ENCODE measurements at regions not wholly inside any gene's neighbourhood (a gene's known extent, or its start where the extent isn't known, plus 50 kb on each side); places are given as distances from the start of the nearest gene placed in this dataset.

DNA sequence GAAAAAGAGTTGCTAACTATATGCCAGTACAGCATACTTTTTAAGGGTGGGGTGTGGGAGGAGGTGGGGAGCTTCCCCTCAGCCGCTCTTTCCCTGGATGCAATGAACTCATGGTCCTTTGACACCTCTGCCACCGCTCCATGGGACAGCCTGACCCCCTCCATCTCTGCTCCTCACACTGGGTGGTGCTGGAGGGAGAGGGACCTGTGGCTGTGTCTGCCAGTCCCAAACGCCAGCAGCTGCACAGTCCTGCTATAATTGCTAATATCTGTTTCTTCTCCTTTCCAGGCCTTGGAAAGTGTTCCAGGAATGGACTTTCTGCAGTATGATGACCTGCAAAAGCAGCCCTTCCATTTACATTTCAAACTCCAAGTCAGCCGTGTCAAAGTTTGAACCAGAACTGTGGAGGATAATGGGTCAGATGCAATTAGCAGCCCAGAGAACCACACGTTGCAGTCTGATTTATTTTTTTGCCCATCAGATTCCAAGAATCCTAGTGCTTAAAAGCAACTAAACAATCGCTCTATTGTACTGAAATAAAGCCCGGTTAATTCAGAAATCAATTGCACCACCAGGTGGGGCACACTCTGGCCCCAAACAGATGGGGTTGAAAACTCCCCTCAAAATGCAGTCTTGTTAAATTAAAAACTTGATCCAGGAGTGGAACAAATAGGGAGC, 160.7 kb upstream of the LMO4 start:
- TF ChIP-seq CTCF (IDR thresholded peaks at IDR 0.05; ENCODE audit: low read length) (peak; percentile 49), EZH2 (IDR thresholded peaks at IDR 0.05; ENCODE audit: borderline replicate concordance, low read length) (no peak)

All from OCI-LY1 (cell line).